HUDEP-2 (cell line): ENCODE measurements at regions not wholly inside any gene's neighbourhood (a gene's known extent, or its start where the extent isn't known, plus 50 kb on each side); places are given as distances from the start of the nearest gene placed in this dataset.

Experiments
- DNase-seq, 76 experiments: peaks; one replicate each; lab custom pipeline; 2025; ENCODE audit not compliant: unreplicated experiment in 76 of 76; lab: John Stamatoyannopoulos, UW

DNA sequence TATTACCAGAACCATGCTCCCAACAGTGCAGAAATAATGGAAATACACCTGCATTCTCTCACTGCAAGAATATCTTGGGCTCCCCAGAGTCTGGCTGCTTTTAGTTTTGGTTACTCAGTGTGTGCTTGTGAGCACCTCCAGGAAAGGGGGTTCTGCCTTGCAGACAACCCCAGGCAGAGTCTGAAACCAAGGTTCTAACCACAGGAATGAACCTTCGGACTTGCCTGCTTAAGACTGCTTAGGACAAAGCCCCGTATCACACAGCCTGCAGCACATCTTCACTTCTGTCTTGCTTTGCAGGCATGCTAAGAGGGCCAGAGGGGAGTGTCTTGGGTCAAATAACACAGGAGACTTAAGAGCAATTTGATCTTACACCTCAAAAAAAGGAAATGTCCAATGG, 94.8 kb upstream of the SPATA31C2 start:
- DNase-seq: no peak

DNA sequence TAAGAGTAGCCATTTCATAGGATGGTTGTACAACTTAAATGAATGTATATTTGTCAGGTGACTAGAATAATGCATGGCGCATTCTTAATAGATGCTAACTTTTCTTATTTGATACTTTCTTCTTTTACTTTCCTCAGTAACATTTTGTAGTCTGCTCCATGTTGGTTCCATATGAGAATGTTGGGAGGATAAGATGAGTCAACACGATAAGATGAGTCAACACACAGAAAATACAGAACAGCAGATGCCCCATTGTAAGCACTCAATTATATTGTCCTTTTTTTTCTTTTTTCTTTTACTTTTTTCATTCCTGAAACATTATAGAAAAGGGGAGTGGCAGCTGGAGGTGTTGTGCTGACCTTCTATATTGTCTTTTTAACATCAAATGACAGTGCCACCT, 92.3 kb upstream of the SPATA31C2 start:
- DNase-seq: no peak

DNA sequence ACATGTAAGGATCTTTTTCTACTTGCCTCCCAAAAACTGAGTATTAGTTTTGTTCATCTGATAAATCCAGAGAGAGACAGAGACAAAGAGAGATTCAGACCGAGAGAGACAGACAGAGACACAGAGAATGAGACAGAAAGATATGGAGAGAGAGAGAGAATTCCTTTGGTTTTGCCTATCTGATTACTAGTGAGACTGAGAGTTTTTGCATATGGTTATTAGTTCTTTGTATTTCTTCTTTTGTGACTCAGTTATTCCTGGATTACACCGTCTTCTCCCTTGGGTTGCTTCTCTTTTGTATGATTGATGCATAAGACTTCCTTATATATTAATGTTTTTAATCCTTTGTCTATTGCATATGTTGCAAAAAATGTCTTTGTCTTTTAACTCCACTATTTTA, 91.2 kb upstream of the SPATA31C2 start:
- DNase-seq: no peak

DNA sequence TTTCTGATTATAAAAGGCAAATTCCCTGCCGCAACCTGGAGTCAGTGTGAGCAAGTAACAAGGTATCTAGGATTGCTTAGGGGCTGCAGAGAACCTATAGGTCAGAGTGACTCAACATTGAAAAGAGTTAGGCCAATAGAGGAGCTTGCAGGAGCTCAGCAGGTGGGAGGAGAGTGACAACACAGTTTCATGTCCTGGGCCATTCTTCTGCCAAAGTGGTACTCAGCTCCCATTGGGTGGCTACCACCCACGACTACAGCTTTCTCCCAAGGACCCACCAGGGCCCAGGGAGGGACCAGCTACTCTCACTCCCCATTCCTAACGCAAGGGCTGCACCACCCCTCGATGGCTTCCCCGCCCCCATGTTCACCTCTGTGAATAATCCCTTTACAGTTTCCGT, 86.7 kb upstream of the SPATA31C2 start:
- DNase-seq: no peak

DNA sequence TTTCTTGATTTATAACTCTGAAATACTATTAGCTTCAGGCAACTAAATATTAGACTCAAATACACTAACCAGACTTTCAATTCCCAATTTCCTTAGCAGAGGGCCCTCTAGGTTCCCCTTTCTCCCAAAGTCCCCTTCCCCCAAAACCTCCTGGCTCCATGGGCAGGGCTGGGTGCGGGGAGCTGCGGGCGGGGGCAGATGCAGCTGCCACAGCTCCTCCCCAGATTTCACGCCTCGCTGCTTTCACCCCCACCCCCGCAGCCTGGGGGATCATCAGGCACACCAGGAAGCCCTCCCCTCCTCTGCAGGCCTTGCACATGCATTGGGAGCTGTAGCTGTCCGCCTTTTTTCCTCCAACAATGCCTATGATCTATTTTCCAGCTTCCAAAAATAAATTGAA, 82.8 kb upstream of the SPATA31C2 start:
- no peak for DNase-seq

DNA sequence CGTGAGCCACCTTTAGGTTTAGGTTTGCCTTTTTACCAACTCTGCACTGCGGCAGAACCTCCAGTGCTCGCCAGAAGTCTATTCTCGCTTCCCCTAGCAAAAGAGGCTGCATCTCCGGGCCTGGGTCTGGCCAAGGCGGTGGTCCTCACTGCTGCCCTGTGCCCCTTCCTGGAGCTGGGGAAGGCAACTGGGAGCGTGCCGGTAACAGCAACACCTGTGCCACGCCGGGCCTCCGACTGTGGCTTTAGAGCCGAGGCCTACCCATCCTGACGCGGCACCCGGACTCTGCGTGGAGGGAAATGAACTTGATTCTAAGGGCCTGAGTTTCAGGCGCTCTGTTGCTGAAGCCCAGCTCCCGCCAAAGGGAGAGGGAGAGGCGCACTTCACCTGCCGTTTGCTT, 82.4 kb upstream of the SPATA31C2 start:
- DNase-seq: no peak

DNA sequence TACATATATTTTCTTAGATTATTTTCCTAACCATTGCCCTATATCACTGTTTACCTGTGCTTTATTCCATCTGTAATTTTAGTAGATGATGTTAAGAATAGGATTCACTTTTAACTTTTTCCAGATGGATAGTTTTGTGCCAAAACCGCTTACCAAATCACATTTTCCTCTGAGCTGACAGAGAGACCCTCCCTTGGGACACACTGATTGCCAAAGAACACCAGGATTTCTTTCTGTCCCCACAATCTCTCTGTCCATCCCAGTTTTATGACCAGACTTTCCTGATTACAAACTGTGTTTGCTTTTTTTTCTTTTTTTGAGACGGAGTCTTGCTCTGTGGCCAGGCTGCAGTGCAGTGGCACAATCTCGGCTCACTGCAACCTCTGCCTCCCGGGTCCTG, 81.3 kb upstream of the SPATA31C2 start:
- DNase-seq: no peak

DNA sequence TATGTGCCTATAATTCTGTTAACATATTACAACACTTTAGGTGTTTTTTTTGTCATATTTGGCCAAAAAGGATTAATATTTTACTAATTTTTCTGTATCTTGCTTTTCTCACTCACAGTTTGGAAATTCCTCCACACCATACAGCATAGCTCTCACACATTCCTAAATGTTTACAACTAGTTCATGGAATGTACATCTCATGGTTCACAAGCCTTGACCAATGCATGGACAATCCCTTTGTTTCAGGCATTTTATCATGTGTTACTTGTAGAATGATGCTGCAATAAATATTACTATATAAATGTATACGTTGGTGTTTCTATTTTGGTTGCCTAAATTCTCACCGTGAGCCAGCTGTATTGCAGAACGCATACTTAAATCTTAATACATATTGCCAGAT, 80.5 kb upstream of the SPATA31C2 start:
- no peak for DNase-seq

DNA sequence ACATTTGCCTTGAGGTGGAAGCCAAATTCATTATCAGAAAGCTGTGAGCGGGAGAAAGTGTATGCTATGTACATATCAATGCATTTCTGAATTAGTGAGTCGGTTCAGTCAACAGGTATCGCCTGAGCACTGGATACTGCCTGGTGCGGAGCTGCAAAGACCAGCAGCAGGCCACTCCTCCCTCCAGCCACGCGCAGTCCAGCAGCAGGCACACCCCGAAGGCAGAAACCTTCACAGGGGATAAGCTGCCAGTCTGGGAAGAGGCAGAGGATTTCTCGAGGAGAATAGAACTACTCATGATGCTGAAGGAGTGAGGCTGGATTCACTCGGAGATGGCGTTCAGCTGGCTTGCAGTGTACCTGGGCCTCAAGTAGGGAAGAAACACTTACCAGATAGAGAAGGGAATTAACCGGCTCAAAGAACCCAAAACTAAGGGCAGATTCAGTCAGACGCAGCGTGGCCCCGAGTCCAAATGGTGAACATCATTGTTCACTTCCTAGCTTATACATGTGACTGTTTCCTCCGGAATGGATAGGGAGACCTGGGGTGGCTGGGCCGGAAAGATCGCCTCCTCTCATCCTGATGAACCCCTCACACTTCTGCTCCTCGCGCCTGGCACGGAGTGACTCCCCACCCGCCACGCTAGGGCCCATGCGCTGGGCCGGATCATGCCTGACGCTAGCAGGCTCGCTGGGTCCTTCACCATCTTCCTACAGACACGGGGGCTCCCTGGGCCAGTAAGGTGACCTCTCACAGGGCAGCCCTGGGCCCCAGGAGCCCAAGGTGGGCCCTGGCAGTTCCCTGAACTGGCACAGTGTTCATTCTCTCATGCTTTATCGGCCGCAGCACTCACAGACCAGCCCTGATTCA, 78.1 kb upstream of the SPATA31C2 start:
- DNase-seq: no peak

DNA sequence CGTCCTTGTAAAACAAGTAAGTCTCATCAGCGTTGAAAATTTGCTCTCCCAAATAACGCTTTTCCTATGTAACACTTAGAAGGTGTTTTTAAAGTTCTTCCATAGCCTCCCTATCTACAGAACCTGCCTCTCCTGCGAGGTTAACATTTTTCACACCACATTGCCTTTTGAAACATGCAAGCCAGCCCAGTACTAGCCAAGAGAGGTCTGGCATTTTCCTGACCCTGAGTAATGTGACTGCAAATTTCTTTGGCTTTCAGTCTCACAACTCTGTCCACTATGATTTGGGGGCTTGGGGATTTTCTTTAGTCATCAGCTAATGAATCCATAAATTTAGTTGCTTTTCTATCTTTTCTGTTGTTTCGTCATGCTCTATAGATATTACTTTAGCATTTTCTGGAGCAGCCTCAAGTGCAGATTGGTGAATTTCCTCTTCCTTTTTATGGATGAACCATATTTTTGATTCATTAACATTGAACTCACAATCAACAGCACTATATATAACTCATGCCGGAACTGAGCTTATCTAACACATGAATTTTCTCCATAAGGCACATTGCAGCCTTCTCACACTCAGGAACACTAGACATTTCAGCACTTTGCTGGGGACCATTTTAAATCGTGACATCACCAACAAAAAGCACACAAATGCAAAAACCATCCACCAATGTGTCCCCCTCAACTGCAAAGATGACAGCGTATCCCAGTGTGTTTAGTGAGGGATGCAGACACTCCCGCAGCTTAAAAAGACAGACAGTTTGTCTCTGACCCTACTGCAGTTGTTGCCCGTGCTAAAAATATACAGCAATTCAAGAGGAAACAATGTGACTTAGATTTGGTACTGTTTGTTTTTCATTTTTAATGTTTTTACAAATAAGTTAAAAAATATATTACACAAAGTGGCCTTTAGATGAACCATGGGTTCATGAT, 77.2 kb upstream of the SPATA31C2 start:
- DNase-seq: no peak

DNA sequence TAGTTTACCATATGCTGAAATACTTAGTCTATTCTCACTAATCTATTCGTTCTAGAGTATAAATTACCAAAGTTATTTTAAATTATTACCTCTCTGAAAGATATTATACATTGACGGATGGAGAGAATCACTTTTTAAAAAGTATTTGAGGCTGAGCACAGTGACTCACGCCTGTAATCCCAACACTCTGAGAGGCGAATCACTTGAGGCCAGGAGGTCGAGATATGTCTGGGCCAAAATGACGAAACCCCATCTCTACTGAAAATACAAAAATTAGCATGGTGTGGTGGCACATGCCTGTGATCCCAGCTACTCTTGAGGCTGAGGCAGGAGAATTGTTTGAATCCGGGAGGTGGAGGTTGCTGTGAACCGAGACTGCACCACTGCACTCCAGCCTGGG, 64.0 kb upstream of the SPATA31C2 start:
- DNase-seq: no peak

DNA sequence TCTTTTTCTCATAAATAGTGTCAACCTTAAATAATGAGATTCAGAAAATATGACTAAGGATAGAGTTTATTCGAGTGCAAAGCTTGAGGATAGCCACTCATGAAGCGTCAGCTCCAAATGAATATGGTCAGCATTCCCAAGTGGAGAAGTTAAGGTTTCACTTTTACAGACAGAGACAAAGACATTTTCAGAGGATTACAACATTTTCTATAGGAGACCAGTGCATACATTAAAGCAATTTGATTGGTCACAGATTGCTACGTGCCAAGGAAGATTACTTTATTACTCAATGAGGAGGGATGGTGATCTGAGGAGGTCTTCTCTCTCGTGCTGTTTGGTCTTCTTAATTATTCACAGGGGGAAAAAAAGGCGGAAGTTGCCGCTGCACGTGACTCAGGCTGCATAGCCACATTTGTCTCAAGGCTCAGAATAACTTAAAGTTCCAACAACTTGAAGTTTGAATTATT, 60.1 kb upstream of the SPATA31C2 start:
- no peak for DNase-seq

DNA sequence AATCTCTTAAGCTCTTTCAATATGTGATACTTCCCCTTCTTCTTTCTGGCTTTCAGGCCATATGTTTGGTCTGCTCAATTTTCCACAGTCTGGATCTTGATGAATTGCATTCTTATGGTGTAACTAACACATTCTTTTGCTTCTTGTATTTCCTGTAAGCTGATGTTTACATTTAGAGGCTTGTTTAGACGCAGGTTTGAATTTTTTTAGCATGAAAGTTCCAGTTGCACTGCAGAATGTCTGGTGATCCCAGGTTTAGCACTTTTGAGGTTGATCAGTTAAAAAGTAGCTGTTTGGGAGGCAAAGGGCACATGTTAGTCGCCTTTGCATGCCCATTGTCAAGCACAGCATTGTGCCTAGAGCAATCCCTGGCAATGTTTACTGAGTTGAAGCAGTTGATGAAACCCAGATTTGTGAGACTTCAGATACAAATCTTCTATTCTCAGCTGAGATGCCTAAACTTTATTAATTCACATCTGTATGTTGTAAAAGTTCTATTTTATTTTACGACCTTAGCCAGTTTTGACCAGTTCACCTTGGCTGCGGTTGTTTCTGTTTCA, 59.6 kb upstream of the SPATA31C2 start:
- DNase-seq: no peak

DNA sequence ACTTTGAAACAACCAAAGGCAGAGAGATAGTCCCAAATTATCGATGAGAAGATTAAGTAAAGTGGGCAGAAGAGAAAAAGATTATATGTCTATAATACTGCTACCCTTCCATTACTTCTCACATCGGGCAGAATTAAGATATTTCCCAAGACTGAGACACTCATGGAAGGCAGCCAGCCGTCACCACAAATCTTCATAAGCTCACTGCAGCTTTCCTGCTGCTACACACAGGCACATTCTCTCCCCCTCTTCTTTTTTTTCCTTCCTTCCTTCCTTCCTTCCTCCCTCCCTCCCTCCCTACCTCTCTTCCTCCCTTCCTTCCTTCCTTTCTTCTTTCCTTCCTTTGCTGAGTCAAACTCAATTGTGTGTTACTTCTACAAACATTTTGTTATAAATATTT, 58.7 kb upstream of the SPATA31C2 start:
- DNase-seq: no peak

DNA sequence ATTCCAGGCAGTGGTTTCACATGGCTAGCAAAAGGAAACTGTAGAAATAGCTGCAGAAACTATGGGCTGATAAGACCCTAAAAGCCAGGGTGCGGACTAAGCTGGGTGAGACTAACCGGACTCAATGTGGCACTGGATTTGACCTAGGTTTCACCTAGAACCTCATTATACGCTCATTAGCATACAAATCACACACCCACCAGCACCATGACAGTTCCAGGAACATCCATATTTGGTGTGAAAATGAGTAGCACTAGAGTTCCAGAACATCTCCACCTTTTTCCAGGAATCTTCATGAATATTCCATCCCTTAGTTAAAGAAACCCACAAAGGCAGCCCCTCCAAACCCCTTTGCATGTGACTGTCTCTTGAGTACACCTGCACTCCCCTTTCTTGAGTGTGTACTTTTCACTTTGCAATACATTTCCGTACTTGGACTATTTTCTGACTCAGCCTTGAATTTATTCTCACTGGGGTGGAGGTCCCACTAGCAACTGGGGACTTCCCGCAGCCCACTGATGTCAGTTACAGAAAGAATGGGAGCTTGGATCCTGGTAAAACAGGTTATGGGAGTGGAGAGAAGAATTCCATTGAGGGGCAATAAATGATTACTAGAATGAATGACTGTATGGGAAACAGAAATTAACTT, 58.0 kb upstream of the SPATA31C2 start:
- DNase-seq: no peak

DNA sequence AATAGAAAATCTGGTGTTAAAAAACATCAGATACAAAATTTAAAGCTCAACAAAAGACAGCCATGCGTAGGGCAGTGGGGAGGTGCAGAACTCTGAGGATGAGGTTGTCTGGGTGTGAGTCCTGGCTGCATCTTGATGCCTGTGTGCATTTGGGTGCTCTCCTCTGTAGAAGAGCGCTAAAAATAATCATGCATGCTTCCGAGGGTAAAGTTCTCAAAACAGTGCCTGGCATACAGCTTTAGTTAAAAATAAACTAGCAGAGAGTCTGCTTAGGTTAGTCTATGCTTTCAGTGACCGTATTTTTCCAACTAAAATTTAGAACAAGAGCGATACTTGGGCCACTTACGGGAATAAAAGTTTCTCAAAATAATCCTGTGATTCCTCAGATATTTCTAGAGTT, 55.5 kb upstream of the SPATA31C2 start:
- no peak for DNase-seq

DNA sequence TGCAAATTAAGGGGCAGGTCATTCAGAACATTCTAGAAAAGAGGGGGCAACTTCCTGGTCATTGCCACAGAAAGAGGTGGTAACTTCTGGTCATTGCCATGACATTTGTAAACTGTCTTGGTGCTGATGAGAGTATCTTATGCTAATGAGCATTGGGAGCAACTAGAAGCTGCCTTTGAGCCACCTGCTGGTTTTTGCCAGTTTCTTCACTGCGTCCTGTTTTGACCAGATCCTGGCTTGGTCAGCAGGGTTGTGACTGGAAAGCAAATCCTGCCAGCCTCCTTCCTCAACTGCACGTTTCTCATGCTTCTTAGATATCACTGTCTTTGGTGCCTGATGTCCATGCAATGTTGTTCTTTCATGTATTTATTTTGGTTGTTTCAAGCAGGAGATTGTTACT, 53.2 kb upstream of the SPATA31C2 start:
- no peak for DNase-seq

DNA sequence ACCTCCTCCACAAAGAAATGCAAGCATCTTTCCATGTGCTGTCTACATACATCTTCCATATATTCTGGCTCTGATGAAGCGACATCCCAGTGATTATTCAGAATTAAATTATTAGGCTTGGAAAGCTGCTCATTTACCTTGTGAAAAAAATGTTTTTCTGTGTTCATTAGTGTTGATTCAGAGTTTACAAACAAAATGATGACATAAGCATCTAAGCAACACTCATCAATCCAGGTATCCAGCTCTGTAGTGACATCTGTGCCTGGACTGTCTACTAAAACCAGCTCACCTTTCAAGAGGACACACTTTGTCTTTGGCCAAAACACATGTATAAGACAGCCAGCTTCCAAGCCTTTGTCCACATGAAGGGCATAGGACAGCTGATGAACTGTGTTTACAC, 51.1 kb upstream of the SPATA31C2 start:
- no peak for DNase-seq
